HepG2 (cell line): ENCODE measurements at regions not wholly inside any gene's neighbourhood (a gene's known extent, or its start where the extent isn't known, plus 50 kb on each side); places are given as distances from the start of the nearest gene placed in this dataset.

Experiments used
- NBN ChIP-seq: fragments of 450-650 bp; conservative IDR thresholded peaks from 2 replicates; pipeline ENCODE4 v1.6.1; 2017
- PHF5A ChIP-seq: IDR thresholded peaks from one replicate; pipeline ENCODE4 v1.6.1; 2018; ENCODE audit warnings: low read depth, missing genetic modification reagents; ENCODE audit not compliant: unreplicated experiment
- TAF15 ChIP-seq: fragments of 200-400 bp; formaldehyde crosslinking; IDR thresholded peaks from one replicate; pipeline ENCODE4 v1.6.1; 2018; ENCODE audit warnings: mild to moderate bottlenecking, low read depth, low read length; ENCODE audit not compliant: poor library complexity, severe bottlenecking
- ZBTB26 ChIP-seq: IDR thresholded peaks from 2 replicates; pipeline ENCODE4 v1.6.1; 2016; ENCODE audit warnings: missing compliant biosample characterization, missing genetic modification reagents, borderline replicate concordance
- ZSCAN31 ChIP-seq: sonication (generic); formaldehyde crosslinking; IDR thresholded peaks from 2 replicates; pipeline ENCODE4 v1.5.0; 2020; ENCODE audit warnings: low read depth, mild to moderate bottlenecking, missing genetic modification reagents

- TF ChIP-seq ZBTB26 (CRISPR knock-in tag): no peak
- no peak for TF ChIP-seq NBN
- TF ChIP-seq TAF15: no peak
- no peak for TF ChIP-seq ZSCAN31 (CRISPR knock-in tag)
- no peak for TF ChIP-seq PHF5A (CRISPR knock-in tag)
Observed at GRCh38 chr15:53397041-53397616, 362.3 kb downstream of the WDR72 start.
